Fibroblast of skin of right biceps (primary cell): ENCODE measurements at regions not wholly inside any gene's neighbourhood (a gene's known extent, or its start where the extent isn't known, plus 50 kb on each side); places are given as distances from the start of the nearest gene placed in this dataset.
A peak's percentile ranks its signal among the peaks of the same experiment; 100 is the strongest.

Source experiments
- DNase-seq: peaks from one replicate; pipeline ENCODE4 v3.0.0-alpha.2; 2013

- DNase-seq = no peak
These were observed 986.8 kb downstream of the NLGN4Y start for GRCh38 chrY:15510984-15511650.

GRCh38 chrY:15535131-15535530 lies 1010.8 kb downstream of the NLGN4Y start:
- DNase-seq = no peak

GRCh38 chrY:15535784-15536511 lies 1011.6 kb downstream of the NLGN4Y start:
- peak; percentile 96 for DNase-seq

- DNase-seq = peak; percentile 68
These were observed 1016.2 kb downstream of the NLGN4Y start for GRCh38 chrY:15540516-15540915.

- DNase-seq = no peak
These were observed 1021.9 kb downstream of the NLGN4Y start for GRCh38 chrY:15546177-15546754.

GRCh38 chrY:15552074-15552473 lies 1027.7 kb downstream of the NLGN4Y start:
- no peak for DNase-seq

- no peak for DNase-seq
These were observed 1030.7 kb downstream of the NLGN4Y start for GRCh38 chrY:15554991-15555390.

GRCh38 chrY:15559169-15559568 lies 1034.8 kb downstream of the NLGN4Y start:
- DNase-seq = no peak

- DNase-seq = no peak
These were observed 1036.5 kb downstream of the NLGN4Y start for GRCh38 chrY:15560840-15561239.

GRCh38 chrY:15561501-15562289 lies 1037.4 kb downstream of the NLGN4Y start:
- peak; percentile 10 for DNase-seq

- DNase-seq = peak; percentile 57
These were observed 1053.6 kb downstream of the NLGN4Y start for GRCh38 chrY:15577886-15578285.

- DNase-seq = peak; percentile 61
These were observed 1054.4 kb downstream of the NLGN4Y start for GRCh38 chrY:15578761-15579160.

- peak; percentile 22 for DNase-seq
These were observed 1054.9 kb downstream of the NLGN4Y start for GRCh38 chrY:15579245-15579644.

GRCh38 chrY:15583111-15583510 lies 1058.8 kb downstream of the NLGN4Y start:
- DNase-seq = no peak

GRCh38 chrY:15592957-15593356 lies 1068.6 kb downstream of the NLGN4Y start:
- DNase-seq = no peak

- peak; percentile 72 for DNase-seq
These were observed 1069.3 kb downstream of the NLGN4Y start for GRCh38 chrY:15593476-15594160.

GRCh38 chrY:15594179-15594578 lies 1069.8 kb downstream of the NLGN4Y start:
- DNase-seq = no peak

GRCh38 chrY:15600565-15600964 lies 1076.2 kb downstream of the NLGN4Y start:
- no peak for DNase-seq

- no peak for DNase-seq
These were observed 1100.0 kb downstream of the NLGN4Y start for GRCh38 chrY:15624370-15624769.

GRCh38 chrY:15624928-15625327 lies 1100.6 kb downstream of the NLGN4Y start:
- DNase-seq = no peak

GRCh38 chrY:15648198-15648597 lies 1123.9 kb downstream of the NLGN4Y start:
- no peak for DNase-seq

- no peak for DNase-seq
These were observed 1125.7 kb downstream of the NLGN4Y start for GRCh38 chrY:15650056-15650455.

- DNase-seq = no peak
These were observed 1164.2 kb downstream of the NLGN4Y start for GRCh38 chrY:15688531-15688930.
